Brain microvascular endothelial cell (primary cell): ENCODE measurements at regions not wholly inside any gene's neighbourhood (a gene's known extent, or its start where the extent isn't known, plus 50 kb on each side); places are given as distances from the start of the nearest gene placed in this dataset.

Source experiments
- DNase-seq: peaks from one replicate; pipeline ENCODE4 v3.0.0-alpha.2; 2020
- H3K27ac ChIP-seq: fragments of 250-450 bp; sonication (Bioruptor Pico); 2 replicates; pipeline ENCODE4 v1.5.1; 2020; ENCODE audit warnings: mild to moderate bottlenecking, moderate library complexity
- H3K27me3 ChIP-seq: fragments of 250-450 bp; sonication (Bioruptor Pico); replicated peaks from 2 replicates; pipeline ENCODE4 v1.5.1; 2020; ENCODE audit warnings: mild to moderate bottlenecking
- H3K36me3 ChIP-seq: fragments of 250-450 bp; sonication (Bioruptor Pico); replicated peaks from 2 replicates; pipeline ENCODE4 v1.5.1; 2020; ENCODE audit warnings: mild to moderate bottlenecking
- H3K4me3 ChIP-seq: 2 replicates; pipeline ENCODE4 v1.5.1; 2011; ENCODE audit warnings: low read depth, mild to moderate bottlenecking, control low read depth, low read length, moderate library complexity
- in situ Hi-C: cut with HindIII; loops from 2 replicates; pipeline ENCODE4 v1.10.0; 2017; ENCODE audit warnings: low sequenced_read_pairs, low pct_ligation_motif_present
- TF ChIP-seq, protein P1 (sequence below): IDR thresholded peaks from 2 replicates; pipeline ENCODE4 v1.5.1; 2011; ENCODE audit warnings: low read depth, mild to moderate bottlenecking, moderate library complexity, low read length, control low read depth, inconsistent platforms; ENCODE audit errors: missing control alignments

DNA sequence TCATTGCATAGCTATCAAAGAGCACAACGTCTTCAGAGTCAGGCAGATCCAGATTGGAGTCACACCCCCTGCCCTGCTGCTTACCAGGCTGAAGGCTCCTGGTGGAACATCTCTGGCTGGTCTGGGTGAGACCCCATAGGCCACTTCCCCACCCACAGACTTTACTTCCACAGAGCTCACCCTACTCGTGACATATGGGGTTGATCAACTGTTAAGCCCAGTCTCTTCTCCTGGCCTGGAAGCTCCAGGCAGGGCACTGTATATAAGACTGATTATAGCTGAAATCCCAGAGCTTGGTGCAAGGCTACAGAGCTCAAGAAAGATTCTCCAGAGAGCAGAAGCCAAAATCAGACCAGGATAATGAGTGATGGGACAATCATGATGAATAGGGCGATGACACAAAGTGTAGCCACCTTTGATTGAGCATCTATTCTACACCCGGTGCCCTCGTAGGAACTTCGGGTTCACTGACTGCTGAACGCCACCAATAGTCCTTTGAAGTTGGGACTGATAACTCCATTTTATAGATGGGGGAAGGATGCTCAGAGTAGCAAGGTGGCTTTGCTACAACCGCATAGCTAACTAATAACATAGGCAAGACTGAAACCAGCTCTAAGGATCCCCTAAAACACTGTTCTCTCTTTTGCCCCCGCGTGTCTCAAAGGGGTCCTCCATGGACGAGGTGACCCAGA is 287.8 kb downstream of the BCL11B start:
- no peak overlapping the region for H3K27ac ChIP-seq
- H3K27me3 ChIP-seq = no peaks in the 10 kb centered on the region
- no peak overlapping the region for H3K4me3 ChIP-seq
- no peak for DNase-seq
- TF ChIP-seq, protein P1, sequence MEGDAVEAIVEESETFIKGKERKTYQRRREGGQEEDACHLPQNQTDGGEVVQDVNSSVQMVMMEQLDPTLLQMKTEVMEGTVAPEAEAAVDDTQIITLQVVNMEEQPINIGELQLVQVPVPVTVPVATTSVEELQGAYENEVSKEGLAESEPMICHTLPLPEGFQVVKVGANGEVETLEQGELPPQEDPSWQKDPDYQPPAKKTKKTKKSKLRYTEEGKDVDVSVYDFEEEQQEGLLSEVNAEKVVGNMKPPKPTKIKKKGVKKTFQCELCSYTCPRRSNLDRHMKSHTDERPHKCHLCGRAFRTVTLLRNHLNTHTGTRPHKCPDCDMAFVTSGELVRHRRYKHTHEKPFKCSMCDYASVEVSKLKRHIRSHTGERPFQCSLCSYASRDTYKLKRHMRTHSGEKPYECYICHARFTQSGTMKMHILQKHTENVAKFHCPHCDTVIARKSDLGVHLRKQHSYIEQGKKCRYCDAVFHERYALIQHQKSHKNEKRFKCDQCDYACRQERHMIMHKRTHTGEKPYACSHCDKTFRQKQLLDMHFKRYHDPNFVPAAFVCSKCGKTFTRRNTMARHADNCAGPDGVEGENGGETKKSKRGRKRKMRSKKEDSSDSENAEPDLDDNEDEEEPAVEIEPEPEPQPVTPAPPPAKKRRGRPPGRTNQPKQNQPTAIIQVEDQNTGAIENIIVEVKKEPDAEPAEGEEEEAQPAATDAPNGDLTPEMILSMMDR = no peak
- no peaks in the 10 kb centered on the region for H3K36me3 ChIP-seq
- in situ Hi-C loops = no loop called here

DNA sequence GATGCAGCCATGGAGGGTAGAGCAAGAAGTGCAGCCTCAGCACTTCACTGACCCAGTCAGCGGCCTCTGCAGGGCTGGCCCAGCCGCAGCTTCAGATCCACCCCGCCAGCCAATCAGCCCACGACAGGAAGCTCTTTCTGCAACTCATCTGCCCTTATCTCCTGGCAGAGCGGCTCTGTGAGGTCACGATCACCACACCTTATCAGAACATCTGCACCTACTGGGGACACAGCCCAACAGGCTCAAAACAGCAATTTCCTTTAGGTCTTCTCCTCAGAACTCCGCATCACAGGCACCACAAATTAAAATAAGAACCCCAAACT is 287.3 kb downstream of the BCL11B start:
- H3K4me3 ChIP-seq = no peak overlapping the region
- TF ChIP-seq, protein P1 = no peak
- DNase-seq = no peak
- in situ Hi-C loops = no loop called here
- no peaks in the 10 kb centered on the region for H3K36me3 ChIP-seq
- H3K27me3 ChIP-seq = no peaks in the 10 kb centered on the region
- no peak overlapping the region for H3K27ac ChIP-seq

DNA sequence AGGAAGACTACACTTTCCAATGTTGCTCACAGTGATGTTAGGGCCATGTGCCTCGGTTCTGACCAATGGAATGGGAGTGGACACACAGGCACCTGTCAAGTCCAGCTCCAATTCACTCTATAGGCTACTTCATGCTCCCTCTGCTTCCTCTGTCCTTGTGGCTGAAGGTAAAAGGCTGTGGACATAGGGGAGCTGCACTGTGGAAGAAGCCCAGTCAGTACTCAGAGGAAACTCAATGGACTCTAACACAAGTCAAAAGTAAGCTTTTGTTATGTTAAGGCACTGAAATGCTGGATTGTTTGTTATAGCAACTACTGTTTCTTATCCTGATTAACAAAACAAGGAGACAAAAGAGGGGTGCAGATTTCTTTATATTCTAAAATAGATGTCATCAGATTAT is 278.2 kb downstream of the BCL11B start:
- TF ChIP-seq, protein P1 = no peak
- in situ Hi-C loops = no loop called here
- H3K27me3 ChIP-seq = no peaks in the 10 kb centered on the region
- no peak overlapping the region for H3K27ac ChIP-seq
- no peak overlapping the region for H3K4me3 ChIP-seq
- DNase-seq = no peak
- no peaks in the 10 kb centered on the region for H3K36me3 ChIP-seq

- in situ Hi-C loops = no loop called here
- H3K27ac ChIP-seq = no peak overlapping the region
- no peak overlapping the region for H3K4me3 ChIP-seq
- TF ChIP-seq, protein P1 = no peak
- no peaks in the 10 kb centered on the region for H3K27me3 ChIP-seq
- H3K36me3 ChIP-seq = no peaks in the 10 kb centered on the region
- DNase-seq = no peak
Measured at GRCh38 chr14:98994561-98994960, 277.4 kb downstream of the BCL11B start.

DNA sequence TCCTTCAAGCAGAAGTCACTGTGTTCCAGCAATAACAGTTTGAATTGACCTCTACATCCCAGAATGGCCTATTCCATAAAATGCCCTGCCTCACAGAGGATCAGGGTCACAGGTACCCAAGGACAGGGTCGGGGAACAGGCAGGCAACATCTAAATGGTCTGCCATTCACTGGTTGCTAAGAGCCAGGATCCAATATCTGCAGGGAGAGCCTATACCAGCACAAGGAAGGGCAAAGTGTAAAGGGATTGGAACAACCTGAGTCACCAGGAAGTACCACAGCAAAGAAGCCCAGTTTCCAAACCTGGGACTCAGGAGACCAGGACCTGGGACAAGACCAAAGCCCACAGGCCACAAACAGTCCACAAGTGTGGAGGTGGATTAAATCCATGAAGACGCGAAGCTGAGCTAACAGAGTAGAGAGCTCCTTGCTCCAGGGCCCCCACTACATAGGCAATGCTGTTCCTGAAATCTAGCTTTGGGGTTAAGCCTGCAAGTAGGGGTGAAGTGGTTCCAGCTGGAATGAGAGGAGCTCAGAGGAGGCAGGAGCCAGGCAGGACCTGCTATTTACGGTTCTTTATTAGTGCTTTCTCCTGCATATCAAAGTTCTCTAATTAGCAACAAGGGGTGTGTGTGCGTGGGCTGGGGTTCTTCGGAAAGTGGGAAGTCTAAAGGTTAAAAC is 274.3 kb downstream of the BCL11B start:
- Histone ChIP-seq H3K36me3 (no peaks in the 10 kb centered on the region), H3K4me3 (no peak overlapping the region), H3K27ac (no peak overlapping the region), H3K27me3 (no peaks in the 10 kb centered on the region)
- in situ Hi-C loops = no loop called here
- TF ChIP-seq, protein P1 = no peak
- DNase-seq = no peak
